DND-41 (cell line): ENCODE measurements at regions not wholly inside any gene's neighbourhood (a gene's known extent, or its start where the extent isn't known, plus 50 kb on each side); places are given as distances from the start of the nearest gene placed in this dataset.

Experiments
- ATAC-seq: fragments of 200-7000 bp; cut with Tn5 transposase; 3 replicates; pipeline ENCODE4 v1.9.1; 2021; ENCODE audit warnings: low read depth; ENCODE audit not compliant: insufficient read depth
- DNase-seq: peaks from one replicate; pipeline ENCODE4 v3.0.0-alpha.2; 2020
- H2AFZ ChIP-seq: 2 replicates; pipeline ENCODE4 v1.6.0; 2012; ENCODE audit warnings: low read depth, low read length
- H3K27ac ChIP-seq: 2 replicates; pipeline ENCODE4 v1.5.1; 2012; ENCODE audit warnings: low read length, inconsistent platforms
- H3K27me3 ChIP-seq: fragments of 200-600 bp; sonication (generic); 2 replicates; pipeline ENCODE4 v1.6.0; 2012; ENCODE audit warnings: low read length, mild to moderate bottlenecking, inconsistent platforms; ENCODE audit not compliant: insufficient read depth, poor library complexity
- H3K36me3 ChIP-seq: 2 replicates; pipeline ENCODE4 v1.5.1; 2012; ENCODE audit warnings: low read length, inconsistent platforms; ENCODE audit not compliant: insufficient read depth
- H3K4me1 ChIP-seq: 2 replicates; pipeline ENCODE4 v1.5.1; 2012; ENCODE audit warnings: mild to moderate bottlenecking, low read length; ENCODE audit not compliant: insufficient read depth
- H3K4me2 ChIP-seq: 2 replicates; pipeline ENCODE4 v1.6.0; 2012; ENCODE audit warnings: mild to moderate bottlenecking, moderate library complexity, low read length, inconsistent platforms; ENCODE audit not compliant: insufficient read depth
- H3K4me3 ChIP-seq, 2 experiments: fragments of 200-600 bp in 1 of 2; shearing (Covaris generic) in 1 of 2; 2 replicates each; pipeline ENCODE4 v1.5.1; 2012 to 2016; ENCODE audit warnings: inconsistent platforms in 2 of 2, low read length in 2 of 2, mild to moderate bottlenecking in 2 of 2, low read depth in 1 of 2, moderate library complexity in 1 of 2
- H3K79me2 ChIP-seq: 2 replicates; pipeline ENCODE4 v1.6.0; 2012; ENCODE audit warnings: low read length, inconsistent platforms; ENCODE audit not compliant: insufficient read depth
- H3K9ac ChIP-seq: 2 replicates; pipeline ENCODE4 v1.6.0; 2012; ENCODE audit warnings: low read depth, mild to moderate bottlenecking, inconsistent platforms, low read length, moderate library complexity
- H3K9me3 ChIP-seq: 2 replicates; pipeline ENCODE4 v1.5.1; 2012; ENCODE audit warnings: low read length, moderate library complexity, mild to moderate bottlenecking, inconsistent platforms; ENCODE audit not compliant: insufficient read depth, severe bottlenecking
- H4K20me1 ChIP-seq: 2 replicates; pipeline ENCODE4 v1.6.0; 2012; ENCODE audit warnings: low read length; ENCODE audit not compliant: insufficient read depth
- EZH2 ChIP-seq: IDR thresholded peaks from 3 replicates; pipeline ENCODE4 v1.6.1; 2012; ENCODE audit warnings: borderline replicate concordance, low read depth, mild to moderate bottlenecking, moderate library complexity, low read length, inconsistent platforms; ENCODE audit not compliant: severe bottlenecking
- TF ChIP-seq, protein P1 (sequence below): IDR thresholded peaks from 2 replicates; pipeline ENCODE4 v1.5.1; 2012; ENCODE audit warnings: borderline replicate concordance, low read length, moderate library complexity, mild to moderate bottlenecking; ENCODE audit not compliant: poor library complexity, severe bottlenecking; ENCODE audit errors: extremely low read depth

- H3K36me3 ChIP-seq = no peaks in the 10 kb centered on the region
- H3K4me1 ChIP-seq = no peaks in the 10 kb centered on the region
- H3K27ac ChIP-seq = no peak overlapping the region
- no peaks in the 10 kb centered on the region for H3K79me2 ChIP-seq
- no peaks in the 10 kb centered on the region for H3K27me3 ChIP-seq
- no peak overlapping the region for H3K9ac ChIP-seq
- H3K4me2 ChIP-seq = no peak overlapping the region
- no peak overlapping the region for H3K4me3 ChIP-seq
- no peak for TF ChIP-seq EZH2
- TF ChIP-seq, protein P1, sequence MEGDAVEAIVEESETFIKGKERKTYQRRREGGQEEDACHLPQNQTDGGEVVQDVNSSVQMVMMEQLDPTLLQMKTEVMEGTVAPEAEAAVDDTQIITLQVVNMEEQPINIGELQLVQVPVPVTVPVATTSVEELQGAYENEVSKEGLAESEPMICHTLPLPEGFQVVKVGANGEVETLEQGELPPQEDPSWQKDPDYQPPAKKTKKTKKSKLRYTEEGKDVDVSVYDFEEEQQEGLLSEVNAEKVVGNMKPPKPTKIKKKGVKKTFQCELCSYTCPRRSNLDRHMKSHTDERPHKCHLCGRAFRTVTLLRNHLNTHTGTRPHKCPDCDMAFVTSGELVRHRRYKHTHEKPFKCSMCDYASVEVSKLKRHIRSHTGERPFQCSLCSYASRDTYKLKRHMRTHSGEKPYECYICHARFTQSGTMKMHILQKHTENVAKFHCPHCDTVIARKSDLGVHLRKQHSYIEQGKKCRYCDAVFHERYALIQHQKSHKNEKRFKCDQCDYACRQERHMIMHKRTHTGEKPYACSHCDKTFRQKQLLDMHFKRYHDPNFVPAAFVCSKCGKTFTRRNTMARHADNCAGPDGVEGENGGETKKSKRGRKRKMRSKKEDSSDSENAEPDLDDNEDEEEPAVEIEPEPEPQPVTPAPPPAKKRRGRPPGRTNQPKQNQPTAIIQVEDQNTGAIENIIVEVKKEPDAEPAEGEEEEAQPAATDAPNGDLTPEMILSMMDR = no peak
- no peak overlapping the region for H2AFZ ChIP-seq
- DNase-seq (no peak), ATAC-seq (no peak)
- H4K20me1 ChIP-seq = no peaks in the 10 kb centered on the region
- H3K9me3 ChIP-seq = peaks cover 2% of the 10 kb centered on the region
Measured at GRCh38 chr14:97571866-97572555, 774.8 kb downstream of the VRK1 start.

- H3K4me3 ChIP-seq = no peak overlapping the region
- no peak for DNase-seq
- no peak overlapping the region for H3K4me2 ChIP-seq
- TF ChIP-seq, protein P1 = no peak
- TF ChIP-seq EZH2 = no peak
- no peak overlapping the region for H2AFZ ChIP-seq
- H3K27me3 ChIP-seq = no peaks in the 10 kb centered on the region
- H3K79me2 ChIP-seq = no peaks in the 10 kb centered on the region
- ATAC-seq = no peak
- H3K36me3 ChIP-seq = no peaks in the 10 kb centered on the region
- no peaks in the 10 kb centered on the region for H3K9me3 ChIP-seq
- H3K9ac ChIP-seq = no peak overlapping the region
- no peak overlapping the region for H3K27ac ChIP-seq
- no peaks in the 10 kb centered on the region for H4K20me1 ChIP-seq
- no peaks in the 10 kb centered on the region for H3K4me1 ChIP-seq
Measured at GRCh38 chr14:97572583-97573458, 775.6 kb downstream of the VRK1 start.

DNA sequence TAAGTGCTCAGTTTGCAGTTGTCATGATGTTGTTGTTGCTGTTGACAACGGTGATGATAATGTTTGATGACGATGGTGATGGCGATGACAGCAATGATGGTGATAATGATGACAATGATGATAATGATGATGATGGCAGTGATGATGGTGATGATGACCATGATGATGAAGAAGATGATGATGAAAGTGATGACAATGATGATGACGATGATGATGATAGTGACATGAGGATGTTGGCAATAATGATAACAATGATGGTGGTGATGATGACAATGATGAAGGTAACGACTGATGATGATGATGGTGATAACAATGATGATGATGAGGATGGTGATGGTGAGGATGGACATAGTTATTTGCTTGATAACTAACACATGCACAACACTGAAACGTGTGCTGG lies 778.5 kb downstream of the VRK1 start:
- H3K36me3 ChIP-seq = no peaks in the 10 kb centered on the region
- H3K9ac ChIP-seq = no peak overlapping the region
- H3K79me2 ChIP-seq = no peaks in the 10 kb centered on the region
- H3K27ac ChIP-seq = no peak overlapping the region
- no peaks in the 10 kb centered on the region for H3K4me1 ChIP-seq
- no peak overlapping the region for H2AFZ ChIP-seq
- TF ChIP-seq, protein P1 = no peak
- TF ChIP-seq EZH2 = no peak
- no peaks in the 10 kb centered on the region for H3K9me3 ChIP-seq
- H3K4me3 ChIP-seq = no peak overlapping the region
- ATAC-seq (no peak), DNase-seq (no peak)
- H3K27me3 ChIP-seq = no peaks in the 10 kb centered on the region
- no peak overlapping the region for H3K4me2 ChIP-seq
- no peaks in the 10 kb centered on the region for H4K20me1 ChIP-seq
